HCT116 (cell line): ENCODE measurements at regions not wholly inside any gene's neighbourhood (a gene's known extent, or its start where the extent isn't known, plus 50 kb on each side); places are given as distances from the start of the nearest gene placed in this dataset.

Experiments
- ATAC-seq: fragments of 200-7000 bp; cut with Tn5 transposase; 2 replicates; pipeline ENCODE4 v1.9.1; 2020; ENCODE audit warnings: mild to moderate bottlenecking, moderate library complexity
- BruUV-seq: library from RNA; stranded (reverse); fragments of 400-500 nt; replicated peaks from 2 replicates; lab custom pipeline; 2021; lab: Mats Ljungman, UMichigan
- CTCF ChIA-PET: fragments of 300-600 bp; sonication (Branson Sonifier 250); formaldehyde crosslinking; loops from one replicate; lab custom pipeline; 2021; ENCODE audit warnings: antibody characterized with exemption; lab: Charles Lee
- POLR2A ChIA-PET: fragments of 300-600, 350-600 bp; sonication (Branson Sonifier 250); formaldehyde crosslinking; loops from one replicate; lab custom pipeline; 2021; ENCODE audit warnings: antibody characterized with exemption; lab: Charles Lee
- RAD21 ChIA-PET, 2 experiments: fragments of 300-600 bp; sonication (Branson Sonifier 250); formaldehyde crosslinking; loops; one replicate each; lab custom pipeline; 2023; ENCODE audit warnings: low total read pairs in 2 of 2; ENCODE audit not compliant: uncharacterized antibody in 2 of 2, unreplicated experiment in 2 of 2, low non-redundant PET in 1 of 2; lab: Charles Lee
- DNase-seq: peaks from one replicate; pipeline ENCODE4 v3.0.0-alpha.2; 2010; ENCODE audit warnings: low read depth, low spot score
- H2AFZ ChIP-seq: fragments of 200-600 bp; shearing (Covaris generic), sonication (generic); 2 replicates; pipeline ENCODE4 v1.6.1; 2017; ENCODE audit warnings: low read depth, mixed run types, mixed read lengths, antibody characterized with exemption, low read length; ENCODE audit not compliant: poor library complexity, severe bottlenecking
- H3K27ac ChIP-seq: 2 replicates; pipeline ENCODE4 v1.5.1; 2012; ENCODE audit warnings: low read depth, low read length
- H3K27me3 ChIP-seq: fragments of 200-600 bp; sonication (generic); 2 replicates; pipeline ENCODE4 v1.6.1; 2016; ENCODE audit warnings: mixed run types, low read length, mixed read lengths; ENCODE audit not compliant: insufficient read depth
- H3K36me3 ChIP-seq, 2 experiments: fragments of 200-500 bp in 1 of 2; fragments of 200-600 bp in 1 of 2; sonication (Bioruptor generic) in 1 of 2; sonication (generic) in 1 of 2; 2 replicates each; pipeline versions ENCODE4 v1.5.1 to v1.6.1; 2014 to 2016; ENCODE audit warnings: low read length in 2 of 2, inconsistent platforms in 1 of 2, mixed read lengths in 1 of 2, mixed run types in 1 of 2; ENCODE audit not compliant: insufficient read depth in 2 of 2, control insufficient read depth in 1 of 2
- H3K4me1 ChIP-seq, 2 experiments: fragments of 200-600 bp in 1 of 2; sonication (generic) in 1 of 2; 2 replicates each; pipeline versions ENCODE4 v1.5.1 to v1.6.1; 2012 to 2017; ENCODE audit warnings: low read length in 2 of 2, inconsistent platforms in 1 of 2, mild to moderate bottlenecking in 1 of 2, mixed read lengths in 1 of 2, mixed run types in 1 of 2, moderate library complexity in 1 of 2; ENCODE audit not compliant: insufficient read depth in 2 of 2, control insufficient read depth in 1 of 2
- H3K4me2 ChIP-seq: fragments of 200-600 bp; sonication (generic); 2 replicates; pipeline ENCODE4 v1.6.1; 2017; ENCODE audit warnings: mixed run types, low read length, mixed read lengths
- H3K4me3 ChIP-seq, 2 experiments: fragments of 200-600 bp in 1 of 2; sonication (generic) in 1 of 2; replicated peaks in 1 of 2; 2 replicates each; pipeline ENCODE4 v1.5.1; 2011 to 2016; ENCODE audit warnings: low read length in 2 of 2, control low read depth in 1 of 2, low read depth in 1 of 2, mild to moderate bottlenecking in 1 of 2, mixed read lengths in 1 of 2, mixed run types in 1 of 2
- H3K79me2 ChIP-seq: fragments of 200-600 bp; sonication (generic); 2 replicates; pipeline ENCODE4 v1.6.1; 2017; ENCODE audit warnings: mild to moderate bottlenecking, mixed run types, low read length, moderate library complexity, mixed read lengths; ENCODE audit not compliant: insufficient read depth
- H3K9ac ChIP-seq: fragments of 200-600 bp; sonication (generic); 2 replicates; pipeline ENCODE4 v1.6.1; 2016; ENCODE audit warnings: low read length, mixed read lengths
- H3K9me2 ChIP-seq: fragments of 200-600 bp; sonication (generic), shearing (Covaris generic); 2 replicates; pipeline ENCODE4 v1.6.1; 2017; ENCODE audit warnings: mixed run types, mild to moderate bottlenecking, moderate library complexity; ENCODE audit not compliant: insufficient read depth
- H3K9me3 ChIP-seq, 2 experiments: fragments of 200-500 bp in 1 of 2; fragments of 200-600 bp in 1 of 2; sonication (Bioruptor generic) in 1 of 2; sonication (generic) in 1 of 2; 2 replicates each; pipeline ENCODE4 v1.6.1; 2014 to 2017; ENCODE audit warnings: low read length in 2 of 2, mixed read lengths in 2 of 2, inconsistent platforms in 1 of 2, low read depth in 1 of 2, mild to moderate bottlenecking in 1 of 2, mixed run types in 1 of 2, moderate library complexity in 1 of 2; ENCODE audit not compliant: control insufficient read depth in 1 of 2, insufficient read depth in 1 of 2
- H4K20me1 ChIP-seq: fragments of 200-600 bp; sonication (generic), shearing (Covaris generic); 2 replicates; pipeline ENCODE4 v1.6.1; 2017; ENCODE audit warnings: mixed run types, mild to moderate bottlenecking, moderate library complexity; ENCODE audit not compliant: insufficient read depth
- ATF3 ChIP-seq: IDR thresholded peaks from 2 replicates; pipeline ENCODE4 v1.6.1; 2012
- CEBPB ChIP-seq: IDR thresholded peaks from 2 replicates; pipeline ENCODE4 v1.6.1; 2012; ENCODE audit warnings: low read depth
- EGR1 ChIP-seq: IDR thresholded peaks from 2 replicates; pipeline ENCODE4 v1.6.1; 2012; ENCODE audit warnings: low read depth
- EZH2 ChIP-seq: fragments of 200-600 bp; sonication (generic); IDR thresholded peaks from 2 replicates; pipeline ENCODE4 v1.6.1; 2017; ENCODE audit warnings: antibody characterized with exemption, mixed run types
- EZH2phosphoT487 ChIP-seq: fragments of 200-600 bp; IDR thresholded peaks from 2 replicates; pipeline ENCODE4 v1.6.1; 2018; ENCODE audit warnings: antibody characterized with exemption, borderline replicate concordance
- FOSL1 ChIP-seq: IDR thresholded peaks from 2 replicates; pipeline ENCODE4 v1.6.1; 2012; ENCODE audit warnings: low read depth
- JUND ChIP-seq: IDR thresholded peaks from 2 replicates; pipeline ENCODE4 v1.6.1; 2012
- MAX ChIP-seq: IDR thresholded peaks from 2 replicates; pipeline ENCODE4 v1.6.1; 2012
- POLR2A ChIP-seq: IDR thresholded peaks from 2 replicates; pipeline ENCODE4 v1.7.0; 2011; ENCODE audit warnings: borderline replicate concordance; ENCODE audit not compliant: insufficient read depth, insufficient read length; ENCODE audit errors: extremely low read depth
- POLR2AphosphoS5 ChIP-seq: IDR thresholded peaks from 2 replicates; pipeline ENCODE4 v1.6.1; 2011; ENCODE audit warnings: mild to moderate bottlenecking, low read depth, low read length, moderate library complexity
- RAD21 ChIP-seq: IDR thresholded peaks from 2 replicates; pipeline ENCODE4 v1.6.1; 2012; ENCODE audit warnings: low read depth, mild to moderate bottlenecking
- SP1 ChIP-seq: IDR thresholded peaks from 2 replicates; pipeline ENCODE4 v1.6.1; 2012; ENCODE audit warnings: low read depth
- SRF ChIP-seq: IDR thresholded peaks from 2 replicates; pipeline ENCODE4 v1.6.1; 2012; ENCODE audit warnings: low read depth
- TCF7L2 ChIP-seq: IDR thresholded peaks from 2 replicates; pipeline ENCODE4 v1.7.0; 2011; ENCODE audit warnings: borderline replicate concordance, inconsistent platforms; ENCODE audit not compliant: insufficient read depth, insufficient read length; ENCODE audit errors: extremely low read depth
- YY1 ChIP-seq: IDR thresholded peaks from 2 replicates; pipeline ENCODE4 v1.6.1; 2011; ENCODE audit warnings: low read length, low read depth, moderate library complexity, mild to moderate bottlenecking; ENCODE audit not compliant: insufficient replicate concordance; ENCODE audit errors: extremely low read depth
- ZBTB33 ChIP-seq: IDR thresholded peaks from 2 replicates; pipeline ENCODE4 v1.6.1; 2011; ENCODE audit warnings: mild to moderate bottlenecking, low read length, moderate library complexity; ENCODE audit not compliant: insufficient replicate concordance; ENCODE audit errors: extremely low read depth
- ZNF274 ChIP-seq: fragments of 200-500 bp; sonication (Bioruptor generic); IDR thresholded peaks from 2 replicates; pipeline ENCODE4 v1.6.1; 2014; ENCODE audit warnings: mild to moderate bottlenecking, low read depth, low read length, inconsistent platforms
- intact Hi-C: fragments of 100-400 bp; cut with micrococcal nuclease; formaldehyde crosslinking; loops from 2 replicates; pipeline ENCODE4 v1.10.0; 2022

- TF ChIP-seq EZH2, result no peak
- TF ChIP-seq, all 23 proteins: peak for 0
Measured at GRCh38 chr6:92827104-92827503, 592.3 kb downstream of the EPHA7 start (continued).

GRCh38 chr6:92826633-92827032 is 592.7 kb downstream of the EPHA7 start:
- no peaks in the 10 kb centered on the region for H3K79me2 ChIP-seq
- intact Hi-C loops, result no loop called here
- no peak overlapping the region for H3K27ac ChIP-seq
- H2AFZ ChIP-seq, result no peak overlapping the region
- TF ChIP-seq POLR2AphosphoS5, result no peak
- TF ChIP-seq MAX, result no peak
- no peak for TF ChIP-seq YY1
- no peak for TF ChIP-seq RAD21
- TF ChIP-seq SRF, result no peak
- TF ChIP-seq JUND, result no peak
- TF ChIP-seq EZH2phosphoT487, result no peak
- no peak for TF ChIP-seq FOSL1
- no peak for TF ChIP-seq EGR1
- TF ChIP-seq POLR2A, result no peak
- TF ChIP-seq SP1, result no peak
- no peak for TF ChIP-seq TCF7L2
- no peak for TF ChIP-seq EZH2
- no peak for TF ChIP-seq ZNF274
- TF ChIP-seq ZBTB33, result no peak
- TF ChIP-seq CEBPB, result no peak
- no peak for TF ChIP-seq ATF3
- TF ChIP-seq, all 23 proteins: peak for 0
- no peaks in the 10 kb centered on the region for H3K27me3 ChIP-seq
- H3K9me3 ChIP-seq, result peaks cover 0 to 4% of the 10 kb centered on the region in 2 experiments; a peak in 2 of 4 replicates
- no peaks in the 10 kb centered on the region for H3K36me3 ChIP-seq
- CTCF ChIA-PET, result interaction anchor here (1.2 kb wide), 1 partner anchor 16 kb away, joined by 3 read pairs; no protein-coding TSS in a partner anchor
- H4K20me1 ChIP-seq, result no peaks in the 10 kb centered on the region
- RAD21 ChIA-PET, result no interaction called here
- no peak for DNase-seq
- no peak overlapping the region for H3K4me3 ChIP-seq
- H3K9ac ChIP-seq, result no peak overlapping the region
- BruUV-seq, result no TSS peak
- H3K9me2 ChIP-seq, result no peaks in the 10 kb centered on the region
- ATAC-seq, result no peak
- POLR2A ChIA-PET, result no interaction called here
- no peaks in the 10 kb centered on the region for H3K4me1 ChIP-seq
- H3K4me2 ChIP-seq, result no peak overlapping the region
